ENCODE measurements at regions not wholly inside any gene's neighbourhood (a gene's known extent, or its start where the extent isn't known, plus 50 kb on each side); places are given as distances from the start of the nearest gene placed in this dataset.

DNA sequence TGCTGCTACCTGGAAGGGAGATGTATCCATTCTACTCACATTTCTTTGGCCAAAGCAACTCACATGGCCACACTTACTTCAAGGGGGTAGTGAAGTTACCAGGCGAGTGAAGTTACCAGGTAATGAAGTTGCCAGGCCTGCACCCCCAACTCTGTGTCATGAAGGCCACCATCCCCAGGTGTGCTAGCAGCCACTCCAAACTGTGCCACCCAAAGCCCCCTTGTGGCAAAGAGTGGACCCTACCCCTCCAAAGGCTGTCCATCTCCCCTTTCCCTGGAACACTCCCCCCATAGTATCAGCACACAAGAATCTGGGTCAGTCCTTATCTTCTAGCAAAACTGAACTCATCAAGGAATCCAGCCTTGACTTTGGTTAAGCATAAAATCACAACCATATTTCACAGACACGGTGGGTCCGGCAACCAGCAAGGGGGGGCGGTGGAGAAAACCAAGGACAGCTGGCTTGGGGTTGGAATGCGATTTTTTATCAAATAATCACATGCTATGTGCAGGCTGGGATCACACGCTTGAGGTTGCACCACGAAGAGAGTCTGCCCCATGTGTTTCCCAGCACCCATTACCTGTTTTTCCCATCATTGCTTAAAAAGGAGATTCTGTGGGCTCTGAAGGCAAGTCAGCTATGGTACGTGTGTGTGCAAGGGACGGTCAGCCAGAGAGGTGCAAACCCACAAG lies 60.9 kb downstream of the ZFP36L2 start:
- TF ChIP-seq, protein P1, sequence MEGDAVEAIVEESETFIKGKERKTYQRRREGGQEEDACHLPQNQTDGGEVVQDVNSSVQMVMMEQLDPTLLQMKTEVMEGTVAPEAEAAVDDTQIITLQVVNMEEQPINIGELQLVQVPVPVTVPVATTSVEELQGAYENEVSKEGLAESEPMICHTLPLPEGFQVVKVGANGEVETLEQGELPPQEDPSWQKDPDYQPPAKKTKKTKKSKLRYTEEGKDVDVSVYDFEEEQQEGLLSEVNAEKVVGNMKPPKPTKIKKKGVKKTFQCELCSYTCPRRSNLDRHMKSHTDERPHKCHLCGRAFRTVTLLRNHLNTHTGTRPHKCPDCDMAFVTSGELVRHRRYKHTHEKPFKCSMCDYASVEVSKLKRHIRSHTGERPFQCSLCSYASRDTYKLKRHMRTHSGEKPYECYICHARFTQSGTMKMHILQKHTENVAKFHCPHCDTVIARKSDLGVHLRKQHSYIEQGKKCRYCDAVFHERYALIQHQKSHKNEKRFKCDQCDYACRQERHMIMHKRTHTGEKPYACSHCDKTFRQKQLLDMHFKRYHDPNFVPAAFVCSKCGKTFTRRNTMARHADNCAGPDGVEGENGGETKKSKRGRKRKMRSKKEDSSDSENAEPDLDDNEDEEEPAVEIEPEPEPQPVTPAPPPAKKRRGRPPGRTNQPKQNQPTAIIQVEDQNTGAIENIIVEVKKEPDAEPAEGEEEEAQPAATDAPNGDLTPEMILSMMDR (conservative IDR thresholded peaks at IDR 0.05 in 1 of 2, IDR thresholded peaks at IDR 0.05 in 1 of 2; ENCODE audit: low read depth in 1 of 2, low read length in 2 of 2) = peak in 1 of 2 donors; percentile 3
- TF ChIP-seq EZH2 (IDR thresholded peaks at IDR 0.05; ENCODE audit: low read length, missing control alignments) = no peak

Data from fibroblast of lung (primary cell).